ENCODE measurements at regions not wholly inside any gene's neighbourhood (a gene's known extent, or its start where the extent isn't known, plus 50 kb on each side); places are given as distances from the start of the nearest gene placed in this dataset.

DNA sequence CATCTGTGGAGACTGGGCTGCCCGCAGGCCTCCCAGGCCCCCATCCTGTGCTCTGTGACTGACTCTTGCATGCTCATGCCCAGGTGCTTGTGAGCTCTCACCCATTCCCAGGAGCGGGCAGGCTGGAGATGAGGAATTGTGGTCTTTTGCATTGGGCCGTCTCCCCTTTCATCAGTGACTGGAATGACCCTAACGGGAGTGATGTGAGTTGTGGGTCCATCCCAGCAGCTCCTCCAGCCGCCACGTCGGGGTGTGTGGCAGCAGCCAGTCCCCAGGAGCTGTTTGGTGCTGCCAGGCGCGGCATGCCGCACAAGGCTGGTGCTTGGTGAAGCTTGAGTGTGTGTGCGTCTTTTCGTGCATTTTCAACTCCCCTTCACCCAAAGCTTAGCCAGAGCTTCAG lies 164.2 kb downstream of the ACTR3B start:
- Histone ChIP-seq H3K27ac (ENCODE audit: low read depth, low read length) (no peak overlapping the region), H3K36me3 (ENCODE audit: insufficient read depth, low read length) (no peaks in the 10 kb centered on the region), H3K4me3 (ENCODE audit: insufficient read depth, low read length) (no peak overlapping the region), H2AFZ (ENCODE audit: low read length) (no peak overlapping the region), H3K4me2 (ENCODE audit: insufficient read depth, low read length) (no peak overlapping the region), H4K20me1 (ENCODE audit: insufficient read depth, low read length) (no peaks in the 10 kb centered on the region), H3K4me1 (ENCODE audit: insufficient read depth, low read length) (no peaks in the 10 kb centered on the region), H3K9me3 (ENCODE audit: low read depth, low read length) (no peaks in the 10 kb centered on the region), H3K27me3 (ENCODE audit: insufficient read depth, low read length) (no peaks in the 10 kb centered on the region), H3K79me2 (ENCODE audit: insufficient read depth, low read length) (no peaks in the 10 kb centered on the region)
- DNase-seq (ENCODE audit: insufficient read length, low spot score, missing footprints) = no peak
- TF ChIP-seq, protein P1, sequence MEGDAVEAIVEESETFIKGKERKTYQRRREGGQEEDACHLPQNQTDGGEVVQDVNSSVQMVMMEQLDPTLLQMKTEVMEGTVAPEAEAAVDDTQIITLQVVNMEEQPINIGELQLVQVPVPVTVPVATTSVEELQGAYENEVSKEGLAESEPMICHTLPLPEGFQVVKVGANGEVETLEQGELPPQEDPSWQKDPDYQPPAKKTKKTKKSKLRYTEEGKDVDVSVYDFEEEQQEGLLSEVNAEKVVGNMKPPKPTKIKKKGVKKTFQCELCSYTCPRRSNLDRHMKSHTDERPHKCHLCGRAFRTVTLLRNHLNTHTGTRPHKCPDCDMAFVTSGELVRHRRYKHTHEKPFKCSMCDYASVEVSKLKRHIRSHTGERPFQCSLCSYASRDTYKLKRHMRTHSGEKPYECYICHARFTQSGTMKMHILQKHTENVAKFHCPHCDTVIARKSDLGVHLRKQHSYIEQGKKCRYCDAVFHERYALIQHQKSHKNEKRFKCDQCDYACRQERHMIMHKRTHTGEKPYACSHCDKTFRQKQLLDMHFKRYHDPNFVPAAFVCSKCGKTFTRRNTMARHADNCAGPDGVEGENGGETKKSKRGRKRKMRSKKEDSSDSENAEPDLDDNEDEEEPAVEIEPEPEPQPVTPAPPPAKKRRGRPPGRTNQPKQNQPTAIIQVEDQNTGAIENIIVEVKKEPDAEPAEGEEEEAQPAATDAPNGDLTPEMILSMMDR (IDR thresholded peaks at IDR 0.05; ENCODE audit: extremely low read depth, low read depth, low read length) = no peak

DNA sequence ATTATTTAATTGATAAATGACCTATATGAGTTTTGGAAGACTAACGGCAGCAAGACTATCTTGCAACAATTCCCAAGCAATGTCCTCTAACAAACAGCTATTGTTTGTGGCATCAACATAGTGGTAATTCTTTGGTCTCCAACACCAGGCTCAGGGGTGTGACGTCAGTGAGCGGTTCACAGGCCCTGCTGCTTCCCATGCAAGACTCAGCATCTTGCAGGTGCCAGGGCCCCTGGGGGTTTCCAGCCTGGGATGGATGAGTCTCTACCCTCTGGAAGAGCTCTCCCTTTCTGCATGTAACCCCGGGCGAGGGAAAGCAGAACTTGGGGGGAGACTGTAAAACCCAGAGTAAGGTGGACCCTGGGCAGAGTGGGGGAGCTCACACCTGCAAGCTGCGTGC lies 164.7 kb downstream of the ACTR3B start:
- Histone ChIP-seq H3K4me3 (ENCODE audit: insufficient read depth, low read length) (no peak overlapping the region), H3K79me2 (ENCODE audit: insufficient read depth, low read length) (no peaks in the 10 kb centered on the region), H4K20me1 (ENCODE audit: insufficient read depth, low read length) (no peaks in the 10 kb centered on the region), H3K36me3 (ENCODE audit: insufficient read depth, low read length) (no peaks in the 10 kb centered on the region), H3K9me3 (ENCODE audit: low read depth, low read length) (no peaks in the 10 kb centered on the region), H3K4me2 (ENCODE audit: insufficient read depth, low read length) (no peak overlapping the region), H2AFZ (ENCODE audit: low read length) (no peak overlapping the region), H3K27me3 (ENCODE audit: insufficient read depth, low read length) (no peaks in the 10 kb centered on the region), H3K4me1 (ENCODE audit: insufficient read depth, low read length) (no peaks in the 10 kb centered on the region), H3K27ac (ENCODE audit: low read depth, low read length) (no peak overlapping the region)
- TF ChIP-seq, protein P1 (IDR thresholded peaks at IDR 0.05; ENCODE audit: extremely low read depth, low read depth, low read length) = no peak
- DNase-seq (ENCODE audit: insufficient read length, low spot score, missing footprints) = no peak

DNA sequence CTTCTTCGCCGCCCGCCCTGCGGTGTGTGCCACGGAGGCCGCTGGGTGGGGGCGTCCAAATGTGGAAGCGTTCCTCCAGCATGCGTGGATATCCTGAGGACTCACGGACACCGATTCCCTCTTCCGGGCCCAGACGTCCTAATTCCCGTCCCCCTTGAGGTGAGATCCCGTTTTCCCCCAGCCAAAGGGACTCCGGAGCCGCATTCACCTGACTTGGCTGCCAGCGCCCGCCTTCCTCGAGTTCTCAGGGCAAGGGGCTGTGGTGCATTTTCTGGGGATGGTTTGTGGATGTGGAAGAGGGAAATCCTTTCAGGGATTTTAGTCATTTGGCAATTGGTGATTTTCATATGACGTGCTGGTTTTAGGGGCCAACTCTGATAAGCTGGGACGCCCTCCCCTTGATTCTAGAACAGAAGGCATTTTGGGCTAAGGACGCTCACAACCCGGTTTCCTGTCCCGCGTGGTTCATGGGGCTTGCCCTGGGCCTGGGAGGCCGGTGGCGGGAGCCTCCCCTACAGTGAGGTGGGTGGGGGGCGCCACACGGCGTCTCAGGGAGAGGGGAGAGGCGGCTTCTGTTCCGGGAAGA lies 165.4 kb downstream of the ACTR3B start:
- no peaks in the 10 kb centered on the region for H3K4me1 ChIP-seq (ENCODE audit: insufficient read depth, low read length)
- no peaks in the 10 kb centered on the region for H4K20me1 ChIP-seq (ENCODE audit: insufficient read depth, low read length)
- H3K36me3 ChIP-seq (ENCODE audit: insufficient read depth, low read length) = no peaks in the 10 kb centered on the region
- no peaks in the 10 kb centered on the region for H3K27me3 ChIP-seq (ENCODE audit: insufficient read depth, low read length)
- no peaks in the 10 kb centered on the region for H3K79me2 ChIP-seq (ENCODE audit: insufficient read depth, low read length)
- no peak overlapping the region for H3K27ac ChIP-seq (ENCODE audit: low read depth, low read length)
- no peaks in the 10 kb centered on the region for H3K9me3 ChIP-seq (ENCODE audit: low read depth, low read length)
- TF ChIP-seq, protein P1 (IDR thresholded peaks at IDR 0.05; ENCODE audit: extremely low read depth, low read depth, low read length) = no peak
- no peak for DNase-seq (ENCODE audit: insufficient read length, low spot score, missing footprints)
- H3K4me3 ChIP-seq (ENCODE audit: insufficient read depth, low read length) = no peak overlapping the region
- no peak overlapping the region for H2AFZ ChIP-seq (ENCODE audit: low read length)
- no peak overlapping the region for H3K4me2 ChIP-seq (ENCODE audit: insufficient read depth, low read length)

DNA sequence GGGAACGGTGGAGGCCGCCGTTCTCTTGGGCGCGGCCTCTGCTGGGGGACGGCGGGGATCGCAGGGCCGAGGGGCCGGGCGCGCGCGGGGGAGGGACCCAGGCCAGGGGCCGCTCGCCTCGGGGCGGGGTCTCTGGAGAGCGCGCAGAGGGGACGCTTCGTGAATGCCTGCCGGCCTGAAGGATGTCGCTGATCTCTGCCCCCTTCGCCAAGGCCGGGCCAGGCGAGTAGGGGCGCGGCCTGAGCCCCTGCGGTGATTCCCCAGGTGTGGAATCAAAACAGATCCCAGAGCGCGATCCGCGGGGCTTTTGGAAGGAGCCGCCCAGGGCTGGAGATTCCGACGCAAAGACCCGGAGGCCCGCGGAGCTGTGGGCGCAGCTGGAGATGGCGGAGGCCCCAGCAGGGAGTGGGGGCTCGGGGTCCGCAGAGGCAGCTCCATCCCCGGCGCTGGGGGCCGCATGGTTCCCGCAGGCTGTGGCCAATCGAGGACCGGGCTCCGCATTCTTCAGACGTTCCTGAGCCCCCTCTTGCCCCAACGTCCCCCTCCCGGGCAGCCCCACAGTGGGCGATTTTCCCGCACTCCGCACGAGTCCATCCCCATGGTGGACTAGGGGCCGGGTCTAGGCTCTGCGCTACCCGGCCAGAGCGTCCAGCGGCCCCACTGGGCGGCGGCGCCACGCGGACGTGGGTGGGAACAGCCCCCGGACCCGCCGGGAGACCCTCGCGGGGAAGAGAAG lies 166.0 kb downstream of the ACTR3B start:
- no peak overlapping the region for H3K27ac ChIP-seq (ENCODE audit: low read depth, low read length)
- no peaks in the 10 kb centered on the region for H3K36me3 ChIP-seq (ENCODE audit: insufficient read depth, low read length)
- H3K4me3 ChIP-seq (ENCODE audit: insufficient read depth, low read length) = no peak overlapping the region
- no peaks in the 10 kb centered on the region for H3K4me1 ChIP-seq (ENCODE audit: insufficient read depth, low read length)
- H3K4me2 ChIP-seq (ENCODE audit: insufficient read depth, low read length) = no peak overlapping the region
- no peaks in the 10 kb centered on the region for H3K9me3 ChIP-seq (ENCODE audit: low read depth, low read length)
- no peaks in the 10 kb centered on the region for H3K79me2 ChIP-seq (ENCODE audit: insufficient read depth, low read length)
- no peak overlapping the region for H2AFZ ChIP-seq (ENCODE audit: low read length)
- DNase-seq (ENCODE audit: insufficient read length, low spot score, missing footprints) = no peak
- H3K27me3 ChIP-seq (ENCODE audit: insufficient read depth, low read length) = no peaks in the 10 kb centered on the region
- TF ChIP-seq, protein P1 (IDR thresholded peaks at IDR 0.05; ENCODE audit: extremely low read depth, low read depth, low read length) = no peak
- no peaks in the 10 kb centered on the region for H4K20me1 ChIP-seq (ENCODE audit: insufficient read depth, low read length)

Data from osteoblast (primary cell).